Liver (tissue), 8 donors: ENCODE measurements at regions not wholly inside any gene's neighbourhood (a gene's known extent, or its start where the extent isn't known, plus 50 kb on each side); places are given as distances from the start of the nearest gene placed in this dataset.

Source experiments
- DNase-seq: peaks from one replicate; pipeline ENCODE4 v3.0.0-alpha.2; 2017; ENCODE audit warnings: low spot score
- H3K27ac ChIP-seq, 2 donors: one replicate each; pipeline ENCODE4 v1.7.0; 2013; ENCODE audit warnings: inconsistent platforms in 2 of 2, low read length in 2 of 2, control low read depth in 1 of 2, low read depth in 1 of 2, mild to moderate bottlenecking in 1 of 2
- H3K27me3 ChIP-seq, 4 donors: one replicate each; pipeline versions ENCODE4 v1.6.1 to v1.7.0; 2013; ENCODE audit warnings: low read length in 3 of 4, inconsistent platforms in 1 of 4, mild to moderate bottlenecking in 1 of 4, moderate library complexity in 1 of 4; ENCODE audit not compliant: control insufficient read depth in 4 of 4, insufficient read depth in 4 of 4
- H3K36me3 ChIP-seq, 4 donors: one replicate each; pipeline versions ENCODE4 v1.6.1 to v1.7.0; 2013; ENCODE audit warnings: low read length in 3 of 4, mild to moderate bottlenecking in 3 of 4, low read depth in 1 of 4, moderate library complexity in 1 of 4; ENCODE audit not compliant: control insufficient read depth in 4 of 4, insufficient read depth in 3 of 4
- H3K4me1 ChIP-seq, 4 donors: one replicate each; pipeline versions ENCODE4 v1.6.1 to v1.7.0; 2013; ENCODE audit warnings: low read length in 3 of 4, mild to moderate bottlenecking in 3 of 4, moderate library complexity in 1 of 4; ENCODE audit not compliant: control insufficient read depth in 4 of 4, insufficient read depth in 4 of 4
- H3K4me3 ChIP-seq, 3 donors: one replicate each; pipeline versions ENCODE4 v1.6.1 to v1.7.0; 2013; ENCODE audit warnings: low read length in 3 of 3, control low read depth in 1 of 3, low read depth in 1 of 3, mild to moderate bottlenecking in 1 of 3
- H3K9ac ChIP-seq, 2 donors: one replicate each; pipeline ENCODE4 v1.7.0; 2013; ENCODE audit warnings: low read length in 2 of 2, mild to moderate bottlenecking in 2 of 2, moderate library complexity in 2 of 2, control low read depth in 1 of 2, low read depth in 1 of 2
- H3K9me3 ChIP-seq, 4 donors: one replicate each; pipeline versions ENCODE4 v1.6.1 to v1.7.0; 2013; ENCODE audit warnings: low read length in 3 of 4; ENCODE audit not compliant: control insufficient read depth in 4 of 4
- ATF3 ChIP-seq: IDR thresholded peaks from 2 replicates; pipeline ENCODE4 v1.6.1; 2016; ENCODE audit warnings: antibody characterized with exemption
- CTCF ChIP-seq: fragments of 150-350 bp; IDR thresholded peaks from 2 replicates; pipeline ENCODE4 v1.5.1; 2017; ENCODE audit warnings: improper control_type of control experiment, low read depth, low read length; ENCODE audit not compliant: missing input control
- EGR1 ChIP-seq, 2 donors: IDR thresholded peaks; 2 replicates each; pipeline ENCODE4 v1.6.1; 2016 to 2018; ENCODE audit warnings: antibody characterized with exemption in 2 of 2, low read depth in 2 of 2
- FOXA2 ChIP-seq: IDR thresholded peaks from 2 replicates; pipeline ENCODE4 v1.6.1; 2016; ENCODE audit warnings: antibody characterized with exemption
- GABPA ChIP-seq, 2 donors: IDR thresholded peaks in 1 of 2; conservative IDR thresholded peaks in 1 of 2; 2 replicates each; pipeline ENCODE4 v1.6.1; 2016; ENCODE audit warnings: antibody characterized with exemption in 2 of 2, mild to moderate bottlenecking in 1 of 2, moderate library complexity in 1 of 2
- HNF4A ChIP-seq, 2 donors: conservative IDR thresholded peaks; 2 replicates each; pipeline ENCODE4 v1.6.1; 2016; ENCODE audit warnings: antibody characterized with exemption in 2 of 2, mild to moderate bottlenecking in 2 of 2
- HNF4G ChIP-seq: IDR thresholded peaks from 2 replicates; pipeline ENCODE4 v1.6.1; 2016; ENCODE audit warnings: antibody characterized with exemption
- JUND ChIP-seq, 2 donors: IDR thresholded peaks; 2 replicates each; pipeline ENCODE4 v1.6.1; 2016; ENCODE audit warnings: antibody characterized with exemption in 2 of 2
- MAX ChIP-seq: IDR thresholded peaks from 2 replicates; pipeline ENCODE4 v1.6.1; 2016; ENCODE audit warnings: antibody characterized with exemption
- NR2F2 ChIP-seq: IDR thresholded peaks from 2 replicates; pipeline ENCODE4 v1.6.1; 2016; ENCODE audit warnings: antibody characterized with exemption
- RAD21 ChIP-seq, 2 donors: IDR thresholded peaks; 2 replicates each; pipeline ENCODE4 v1.6.1; 2016; ENCODE audit warnings: antibody characterized with exemption in 2 of 2, mild to moderate bottlenecking in 2 of 2
- REST ChIP-seq: IDR thresholded peaks from 2 replicates; pipeline ENCODE4 v1.6.1; 2016; ENCODE audit warnings: antibody characterized with exemption, mild to moderate bottlenecking
- RXRA ChIP-seq, 2 donors: IDR thresholded peaks; 2 replicates each; pipeline ENCODE4 v1.6.1; 2017 to 2018; ENCODE audit warnings: antibody characterized with exemption in 2 of 2, mild to moderate bottlenecking in 1 of 2
- SP1 ChIP-seq: IDR thresholded peaks from 2 replicates; pipeline ENCODE4 v1.6.1; 2018; ENCODE audit warnings: antibody characterized with exemption, mild to moderate bottlenecking
- TAF1 ChIP-seq: conservative IDR thresholded peaks from 2 replicates; pipeline ENCODE4 v1.6.1; 2016; ENCODE audit warnings: antibody characterized with exemption, mild to moderate bottlenecking
- YY1 ChIP-seq: IDR thresholded peaks from 2 replicates; pipeline ENCODE4 v1.6.1; 2016; ENCODE audit warnings: antibody characterized with exemption, mild to moderate bottlenecking
- ZBTB33 ChIP-seq: IDR thresholded peaks from 2 replicates; pipeline ENCODE4 v1.6.1; 2016; ENCODE audit warnings: antibody characterized with exemption
- WGBS: extraction: QIAGEN DNeasy Blood & Tissue Kit; methylation state at CpG from one replicate; pipeline ENCODE4 v1.1.7; 2013; 5-methylcytosine and 5-hydroxymethylcytosine counted together
- donor health status: healthy.
- donor health status: healthy.
- donor health status: healthy.
- donor health status: healthy.
- donor health status: healthy.

GRCh38 chrX:46268412-46268811 lies 276.8 kb downstream of the ZNF674 start:
- Histone ChIP-seq H3K4me3 (no peak overlapping the region), H3K4me1 (no peaks in the 10 kb centered on the region), H3K27ac (no peak overlapping the region), H3K9ac (no peak overlapping the region), H3K36me3 (no peaks in the 10 kb centered on the region), H3K27me3 (no peaks in the 10 kb centered on the region), H3K9me3 (peaks cover 0 to 4% (median 0%) of the 10 kb centered on the region in 4 donors)
- 54% methylated on average over 1 of the region's 1 CpG for WGBS
- no peak for DNase-seq
- TF ChIP-seq RXRA (IDR thresholded peaks at IDR 0.05) (no peak), ATF3 (no peak), RAD21 (IDR thresholded peaks at IDR 0.05) (no peak), HNF4A (conservative IDR thresholded peaks at IDR 0.05) (no peak), EGR1 (IDR thresholded peaks at IDR 0.05; ENCODE audit: low read depth in 2 of 2) (no peak), HNF4G (no peak)

- no peaks in the 10 kb centered on the region for H3K4me1 ChIP-seq
- H3K27ac ChIP-seq: no peak overlapping the region
- no peak overlapping the region for H3K9ac ChIP-seq
- no peaks in the 10 kb centered on the region for H3K27me3 ChIP-seq
- DNase-seq: no peak
- no peaks in the 10 kb centered on the region for H3K36me3 ChIP-seq
- TF ChIP-seq MAX (no peak), NR2F2 (no peak), HNF4G (no peak), FOXA2 (no peak), CTCF (no peak), GABPA (IDR thresholded peaks at IDR 0.05 in 1 of 2, conservative IDR thresholded peaks at IDR 0.05 in 1 of 2) (no peak), TAF1 (no peak), JUND (IDR thresholded peaks at IDR 0.05) (no peak), ZBTB33 (no peak), RAD21 (IDR thresholded peaks at IDR 0.05) (no peak), SP1 (no peak), YY1 (no peak), REST (no peak)
- WGBS: 77% methylated on average over 3 of the region's 3 CpGs
- no peak overlapping the region for H3K4me3 ChIP-seq
- no peaks in the 10 kb centered on the region for H3K9me3 ChIP-seq
Observed at GRCh38 chrX:46263494-46263893, 281.7 kb downstream of the ZNF674 start.
